Stimulated activated CD4-positive, alpha-beta T cell treated with anti-CD3 and anti-CD28 coated beads, Interleukin-4, amount 100 ng/mL, for 24 hours (primary cell): ENCODE measurements at regions not wholly inside any gene's neighbourhood (a gene's known extent, or its start where the extent isn't known, plus 50 kb on each side); places are given as distances from the start of the nearest gene placed in this dataset.
"Not testable (repeated sequence)": the region's sequence is repeated elsewhere in the genome, so short reads cannot be mapped to it uniquely, and the experiment has no call there.

ENCODE experiments used
- DNase-seq: peaks from one replicate; pipeline ENCODE4 v3.0.0-alpha.2; 2020

GRCh38 chr1:146710838-146711521 is 227.1 kb upstream of the NBPF12 start:
- peak; percentile 3 for DNase-seq

- not testable (repeated sequence) for DNase-seq
These were observed 228.8 kb upstream of the NBPF12 start for GRCh38 chr1:146709302-146709701.

GRCh38 chr1:146704162-146704724 is 233.9 kb upstream of the NBPF12 start:
- DNase-seq = not testable (repeated sequence)

- DNase-seq = not testable (repeated sequence)
These were observed 236.8 kb upstream of the NBPF12 start for GRCh38 chr1:146701320-146701719.

GRCh38 chr1:146695388-146695787 is 242.7 kb upstream of the NBPF12 start:
- DNase-seq = not testable (repeated sequence)

- not testable (repeated sequence) for DNase-seq
These were observed 246.3 kb upstream of the NBPF12 start for GRCh38 chr1:146691798-146692197.

- DNase-seq = not testable (repeated sequence)
These were observed 249.2 kb upstream of the NBPF12 start for GRCh38 chr1:146688893-146689292.

- not testable (repeated sequence) for DNase-seq
These were observed 251.3 kb upstream of the NBPF12 start for GRCh38 chr1:146686777-146687366.

- not testable (repeated sequence) for DNase-seq
These were observed 255.0 kb upstream of the NBPF12 start for GRCh38 chr1:146683126-146683429.

GRCh38 chr1:146682227-146683125 is 255.6 kb upstream of the NBPF12 start:
- not testable (repeated sequence) for DNase-seq

- DNase-seq = not testable (repeated sequence)
These were observed 264.3 kb upstream of the NBPF12 start for GRCh38 chr1:146673729-146674299.

- DNase-seq = not testable (repeated sequence)
These were observed 265.5 kb upstream of the NBPF12 start for GRCh38 chr1:146672608-146673007.

GRCh38 chr1:146671588-146671987 is 266.5 kb upstream of the NBPF12 start:
- DNase-seq = not testable (repeated sequence)

- not testable (repeated sequence) for DNase-seq
These were observed 267.1 kb upstream of the NBPF12 start for GRCh38 chr1:146670832-146671566.

- DNase-seq = not testable (repeated sequence)
These were observed 271.8 kb upstream of the NBPF12 start for GRCh38 chr1:146666275-146666674.

GRCh38 chr1:146660242-146660641 is 277.9 kb upstream of the NBPF12 start:
- DNase-seq = not testable (repeated sequence)

- DNase-seq = not testable (repeated sequence)
These were observed 281.6 kb upstream of the NBPF12 start for GRCh38 chr1:146656356-146657060.

GRCh38 chr1:146654763-146655162 is 283.4 kb upstream of the NBPF12 start:
- not testable (repeated sequence) for DNase-seq

- not testable (repeated sequence) for DNase-seq
These were observed 292.0 kb upstream of the NBPF12 start for GRCh38 chr1:146645978-146646604.

- not testable (repeated sequence) for DNase-seq
These were observed 296.6 kb upstream of the NBPF12 start for GRCh38 chr1:146641534-146641933.

- DNase-seq = not testable (repeated sequence)
These were observed 297.5 kb upstream of the NBPF12 start for GRCh38 chr1:146640671-146641070.
